ENCODE measurements at regions not wholly inside any gene's neighbourhood (a gene's known extent, or its start where the extent isn't known, plus 50 kb on each side); places are given as distances from the start of the nearest gene placed in this dataset.

- TF ChIP-seq CTCF (optimal IDR thresholded peaks at IDR 0.05 in 1 of 3, IDR thresholded peaks at IDR 0.05 in 1 of 3, conservative IDR thresholded peaks at IDR 0.05 in 1 of 3; ENCODE audit: extremely low read depth in 1 of 3, insufficient read depth in 2 of 3, low read length in 3 of 3) (no peak), EZH2 (IDR thresholded peaks at IDR 0.05; ENCODE audit: low read length) (no peak)
Observed at GRCh38 chr4:101604976-101605375, 185.6 kb upstream of the BANK1 start.
